ENCODE measurements at regions not wholly inside any gene's neighbourhood (a gene's known extent, or its start where the extent isn't known, plus 50 kb on each side); places are given as distances from the start of the nearest gene placed in this dataset.
"Not testable (repeated sequence)": the region's sequence is repeated elsewhere in the genome, so short reads cannot be mapped to it uniquely, and the experiment has no call there.

DNA sequence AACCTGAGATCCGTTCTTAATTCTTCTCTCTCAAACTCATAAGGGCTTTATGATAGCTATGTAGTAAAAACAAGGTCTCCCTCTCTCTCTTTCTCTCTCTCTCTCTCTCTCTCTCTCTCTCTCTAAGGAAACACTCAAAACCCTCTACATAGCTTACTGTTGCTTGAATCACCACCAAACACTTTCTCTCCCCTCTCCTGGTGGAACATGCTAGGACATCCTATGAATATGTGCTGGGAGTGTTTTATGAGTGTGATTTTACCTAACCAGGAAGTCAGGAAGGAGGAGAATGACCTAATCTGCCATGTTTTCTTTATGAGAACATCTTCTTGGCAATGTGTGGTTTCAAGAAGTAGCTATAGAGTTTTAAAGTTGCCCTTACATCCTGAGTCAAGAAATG is 844.6 kb downstream of the TTLL7 start:
- TF ChIP-seq, protein P1, sequence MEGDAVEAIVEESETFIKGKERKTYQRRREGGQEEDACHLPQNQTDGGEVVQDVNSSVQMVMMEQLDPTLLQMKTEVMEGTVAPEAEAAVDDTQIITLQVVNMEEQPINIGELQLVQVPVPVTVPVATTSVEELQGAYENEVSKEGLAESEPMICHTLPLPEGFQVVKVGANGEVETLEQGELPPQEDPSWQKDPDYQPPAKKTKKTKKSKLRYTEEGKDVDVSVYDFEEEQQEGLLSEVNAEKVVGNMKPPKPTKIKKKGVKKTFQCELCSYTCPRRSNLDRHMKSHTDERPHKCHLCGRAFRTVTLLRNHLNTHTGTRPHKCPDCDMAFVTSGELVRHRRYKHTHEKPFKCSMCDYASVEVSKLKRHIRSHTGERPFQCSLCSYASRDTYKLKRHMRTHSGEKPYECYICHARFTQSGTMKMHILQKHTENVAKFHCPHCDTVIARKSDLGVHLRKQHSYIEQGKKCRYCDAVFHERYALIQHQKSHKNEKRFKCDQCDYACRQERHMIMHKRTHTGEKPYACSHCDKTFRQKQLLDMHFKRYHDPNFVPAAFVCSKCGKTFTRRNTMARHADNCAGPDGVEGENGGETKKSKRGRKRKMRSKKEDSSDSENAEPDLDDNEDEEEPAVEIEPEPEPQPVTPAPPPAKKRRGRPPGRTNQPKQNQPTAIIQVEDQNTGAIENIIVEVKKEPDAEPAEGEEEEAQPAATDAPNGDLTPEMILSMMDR (IDR thresholded peaks at IDR 0.05): not testable (repeated sequence)
- not testable (repeated sequence) for TF ChIP-seq POLR2A (IDR thresholded peaks at IDR 0.05)
